ENCODE measurements at regions not wholly inside any gene's neighbourhood (a gene's known extent, or its start where the extent isn't known, plus 50 kb on each side); places are given as distances from the start of the nearest gene placed in this dataset.

GRCh38 chr1:218995091-218995665 is 178.5 kb upstream of the LYPLAL1 start:
- no peak overlapping the region for H3K4me3 ChIP-seq (replicated peaks; ENCODE audit: low read depth, low read length)
- no peak for DNase-seq (ENCODE audit: extremely low read depth, low read depth)
- TF ChIP-seq CTCF (IDR thresholded peaks at IDR 0.05; ENCODE audit: low read depth, low read length, missing control alignments), result no peak

- no peak overlapping the region for H3K4me3 ChIP-seq (replicated peaks; ENCODE audit: low read depth, low read length)
- no peak for DNase-seq (ENCODE audit: extremely low read depth, low read depth)
Observed at GRCh38 chr1:218996362-218996761, 177.3 kb upstream of the LYPLAL1 start.

GRCh38 chr1:219000005-219000404 is 173.7 kb upstream of the LYPLAL1 start:
- no peak for DNase-seq (ENCODE audit: extremely low read depth, low read depth)
- TF ChIP-seq CTCF (IDR thresholded peaks at IDR 0.05; ENCODE audit: low read depth, low read length, missing control alignments), result no peak
- H3K4me3 ChIP-seq (replicated peaks; ENCODE audit: low read depth, low read length), result no peak overlapping the region

More at GRCh38 chr1:218996362-218996761, 177.3 kb upstream of the LYPLAL1 start:
- TF ChIP-seq CTCF (IDR thresholded peaks at IDR 0.05; ENCODE audit: low read depth, low read length, missing control alignments), result peak; percentile 11

GRCh38 chr1:219000631-219001030 is 173.0 kb upstream of the LYPLAL1 start:
- DNase-seq (ENCODE audit: extremely low read depth, low read depth), result no peak
- H3K4me3 ChIP-seq (replicated peaks; ENCODE audit: low read depth, low read length), result no peak overlapping the region
- TF ChIP-seq CTCF (IDR thresholded peaks at IDR 0.05; ENCODE audit: low read depth, low read length, missing control alignments), result no peak

- H3K4me3 ChIP-seq (replicated peaks; ENCODE audit: low read depth, low read length), result no peak overlapping the region
- DNase-seq (ENCODE audit: extremely low read depth, low read depth), result no peak
- TF ChIP-seq CTCF (IDR thresholded peaks at IDR 0.05; ENCODE audit: low read depth, low read length, missing control alignments), result no peak
Observed at GRCh38 chr1:219010720-219011119, 163.0 kb upstream of the LYPLAL1 start.

- no peak overlapping the region for H3K4me3 ChIP-seq (replicated peaks; ENCODE audit: low read depth, low read length)
- no peak for DNase-seq (ENCODE audit: extremely low read depth, low read depth)
- no peak for TF ChIP-seq CTCF (IDR thresholded peaks at IDR 0.05; ENCODE audit: low read depth, low read length, missing control alignments)
Observed at GRCh38 chr1:219020386-219020785, 153.3 kb upstream of the LYPLAL1 start.

- no peak overlapping the region for H3K4me3 ChIP-seq (replicated peaks; ENCODE audit: low read depth, low read length)
- DNase-seq (ENCODE audit: extremely low read depth, low read depth), result no peak
- TF ChIP-seq CTCF (IDR thresholded peaks at IDR 0.05; ENCODE audit: low read depth, low read length, missing control alignments), result no peak
Observed at GRCh38 chr1:219020846-219021245, 152.8 kb upstream of the LYPLAL1 start.
